HG03196 (cell line): ENCODE measurements at regions not wholly inside any gene's neighbourhood (a gene's known extent, or its start where the extent isn't known, plus 50 kb on each side); places are given as distances from the start of the nearest gene placed in this dataset.

ENCODE experiments used
- ATAC-seq: cut with Tn5 transposase; IDR thresholded peaks from one replicate; pipeline ENCODE4 v1.9.1; 2021; ENCODE audit not compliant: unreplicated experiment

DNA sequence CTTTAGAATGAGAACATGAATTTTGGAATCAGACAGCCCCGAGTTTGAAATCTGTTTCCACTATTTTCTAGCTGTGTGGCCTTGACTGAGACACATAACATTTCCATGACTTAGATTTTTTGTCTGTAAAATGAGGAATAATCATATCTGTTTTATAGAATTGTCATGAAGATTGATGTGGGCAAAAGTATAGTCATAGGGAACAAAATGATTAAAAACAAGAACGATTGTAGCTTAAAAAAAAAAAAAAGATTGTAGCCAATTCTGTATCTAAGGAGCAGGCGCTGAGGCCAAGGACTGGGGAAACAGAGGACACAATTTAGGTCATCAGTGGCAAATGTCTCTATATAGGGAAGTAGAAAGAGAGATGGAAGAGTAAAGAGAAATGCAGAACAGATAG lies 201.6 kb upstream of the C1QTNF7 start:
- no peak for ATAC-seq

DNA sequence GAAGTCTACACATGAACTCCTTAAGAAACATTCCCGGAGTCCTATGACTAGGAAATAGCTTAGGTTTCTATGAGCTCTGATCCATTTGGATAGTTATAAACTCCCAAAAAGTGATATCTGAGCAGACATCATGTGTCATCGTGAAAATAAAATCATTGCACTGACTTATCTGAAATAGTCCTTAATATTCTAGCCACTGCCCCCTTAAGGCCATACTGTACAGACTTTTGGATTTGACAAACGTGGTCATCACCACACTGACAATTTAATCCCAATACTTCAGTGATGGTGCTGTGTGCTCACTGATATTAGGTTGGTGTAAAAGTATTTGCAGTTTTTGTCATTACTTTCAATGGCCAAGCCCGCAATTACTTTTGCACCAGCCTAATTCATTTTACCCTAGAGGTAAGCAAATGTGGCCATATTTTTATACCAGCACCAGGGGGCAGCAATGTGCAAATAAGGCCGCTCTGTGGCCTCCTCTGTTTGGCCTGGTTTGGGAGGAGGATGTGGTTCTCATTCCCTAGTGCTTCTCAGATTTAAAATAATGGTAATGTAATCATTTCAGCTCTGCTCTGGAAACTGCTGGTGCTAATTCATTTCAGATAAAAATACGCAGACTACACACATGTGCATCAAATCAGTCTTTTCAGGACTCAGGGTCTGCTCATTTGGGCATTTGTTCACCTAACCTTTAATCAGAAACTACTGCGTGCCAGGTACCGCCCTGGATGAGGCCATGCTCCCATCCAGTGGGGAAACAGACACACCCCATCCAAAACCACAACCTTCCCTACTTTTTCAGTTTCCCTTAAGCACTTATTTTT lies 196.4 kb upstream of the C1QTNF7 start:
- ATAC-seq, result peak; percentile 86

DNA sequence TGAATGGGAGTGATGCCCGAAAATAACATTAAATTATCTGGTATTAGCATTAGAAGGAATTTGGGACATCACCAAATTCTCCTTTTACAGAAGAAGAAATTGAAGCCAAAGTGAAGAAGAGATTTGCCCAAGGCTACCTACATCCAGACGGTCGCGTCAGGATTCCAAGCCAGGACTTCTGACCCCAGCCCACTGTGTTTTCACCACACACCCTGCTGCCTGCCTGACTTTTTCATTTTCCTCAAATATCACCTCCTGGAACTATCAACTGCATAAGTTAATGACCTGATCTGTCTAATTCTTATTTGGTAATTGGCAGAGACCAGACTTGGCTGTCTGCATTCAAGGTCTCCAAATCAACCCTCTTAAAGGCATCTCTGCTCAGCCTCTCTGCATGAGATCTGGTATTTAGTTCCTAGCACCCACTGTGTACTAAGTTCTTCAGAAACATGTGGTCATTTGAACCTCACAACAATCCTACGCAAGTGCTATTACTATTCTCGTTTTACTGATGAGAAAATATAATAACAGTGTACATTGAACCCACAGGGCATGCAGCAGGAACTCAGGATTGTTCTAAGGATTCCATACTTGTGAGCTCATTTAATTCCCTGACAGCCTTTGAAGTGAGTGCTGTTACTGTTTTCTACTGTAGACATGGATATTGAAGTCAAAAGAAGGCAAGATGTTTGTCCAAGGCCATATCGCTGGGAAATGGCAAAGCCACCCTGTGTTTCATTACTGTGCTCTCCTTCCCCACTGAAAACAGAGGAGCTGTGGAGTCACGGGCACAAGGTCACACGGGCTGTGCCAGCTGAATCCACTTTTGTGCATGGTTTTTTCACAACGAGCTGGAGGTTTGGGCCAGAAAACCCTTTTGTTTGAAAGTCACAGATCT lies 195.2 kb upstream of the C1QTNF7 start:
- no peak for ATAC-seq

DNA sequence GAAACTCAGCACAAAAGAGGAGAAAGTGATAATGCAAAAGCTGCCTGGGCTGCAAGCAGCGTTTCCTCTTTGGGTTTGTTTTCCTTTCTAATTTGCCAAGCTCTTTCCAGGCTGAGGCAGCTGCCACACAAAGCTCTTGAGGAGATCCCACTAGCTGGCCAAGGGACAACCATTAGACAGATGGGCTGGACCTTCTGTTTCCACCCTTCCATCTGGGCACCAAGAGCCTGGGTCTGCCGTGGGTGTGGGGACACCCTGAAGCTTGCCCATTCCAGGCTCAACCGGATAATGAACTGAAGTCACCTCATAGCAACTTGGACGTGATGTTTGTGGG lies 194.6 kb upstream of the C1QTNF7 start:
- ATAC-seq, result no peak

DNA sequence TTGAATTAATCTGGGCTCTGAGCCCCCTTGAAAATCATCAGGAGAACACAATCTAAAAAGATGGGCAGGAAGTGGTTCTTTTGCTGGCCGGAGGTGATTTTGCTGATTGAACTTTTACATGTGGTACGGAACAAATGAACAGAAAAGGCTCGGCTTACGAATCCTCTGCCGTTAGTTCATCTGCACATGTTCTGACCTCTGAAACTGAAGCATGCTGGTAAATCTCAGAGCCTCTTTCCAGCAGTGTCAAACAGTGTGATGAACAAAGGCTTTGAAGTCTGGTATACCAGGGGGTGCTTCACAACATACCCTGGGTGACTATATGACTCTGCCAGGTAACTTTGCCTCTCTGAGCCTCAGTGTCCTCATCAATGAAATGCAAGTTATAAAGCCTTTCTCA lies 194.2 kb upstream of the C1QTNF7 start:
- ATAC-seq, result no peak

DNA sequence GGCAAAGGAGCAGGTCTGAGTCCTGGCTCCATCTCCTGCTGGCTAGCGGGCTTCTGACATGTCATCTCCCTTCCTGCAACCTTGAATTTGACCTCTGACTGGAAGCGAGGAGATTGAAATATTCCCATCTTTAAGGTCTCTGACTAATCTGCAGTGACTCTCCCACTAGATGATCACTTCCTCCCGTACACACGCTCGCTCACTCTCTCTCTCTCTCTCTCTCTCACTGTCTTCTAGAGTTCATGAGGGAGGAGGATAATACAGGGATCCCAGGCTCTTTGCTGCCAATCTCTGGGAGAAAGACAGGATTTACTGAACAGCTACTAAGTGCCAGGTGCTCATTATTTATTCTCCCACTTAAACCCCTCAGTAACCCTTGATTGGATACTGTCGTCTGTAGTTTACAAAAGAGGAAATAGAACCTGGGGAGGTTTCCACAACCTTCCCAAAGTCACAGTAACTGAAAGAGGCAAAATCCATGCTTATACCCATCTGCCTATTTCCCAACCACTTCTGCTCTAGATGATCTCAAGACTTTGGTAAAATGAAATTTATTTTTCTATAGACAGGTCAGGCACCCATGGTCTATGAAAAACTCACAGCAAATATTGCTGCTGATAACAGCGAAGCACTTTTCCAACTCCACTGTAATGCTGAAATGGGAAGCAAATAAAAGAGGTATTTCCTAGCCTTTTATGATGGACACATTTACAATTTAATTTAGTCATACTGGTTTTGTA lies 193.5 kb upstream of the C1QTNF7 start:
- no peak for ATAC-seq

DNA sequence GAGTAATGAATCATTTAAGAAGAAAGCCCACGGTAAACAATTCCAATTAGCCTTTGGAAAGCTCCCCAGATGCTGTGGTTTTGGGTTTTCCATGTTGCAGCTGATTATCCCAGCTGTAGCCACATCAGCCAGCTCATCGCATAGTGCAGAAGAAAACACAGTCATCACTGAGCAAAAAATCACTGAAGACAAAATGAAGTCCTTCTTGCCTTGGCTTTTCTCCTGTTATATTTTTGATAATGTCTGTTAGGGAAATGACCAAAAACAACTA lies 193.0 kb upstream of the C1QTNF7 start:
- no peak for ATAC-seq

DNA sequence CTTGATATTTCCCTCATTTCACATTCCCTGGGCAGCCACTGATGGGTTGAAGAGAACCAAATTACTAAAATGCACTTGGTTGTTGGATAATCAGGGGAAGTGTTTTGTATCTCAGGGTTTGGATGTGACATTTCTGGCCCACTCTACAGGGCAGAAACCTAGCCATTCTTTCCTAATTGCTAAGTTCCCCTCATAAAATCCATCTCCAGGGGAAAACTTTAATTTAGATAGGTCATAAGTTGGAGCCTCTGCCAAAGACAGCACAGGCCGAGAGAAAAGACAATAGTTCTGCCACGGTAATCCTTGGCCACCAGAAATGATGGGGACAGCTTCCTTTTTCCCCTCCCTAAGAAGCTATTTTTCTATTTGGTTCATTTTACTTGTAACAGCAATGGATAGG lies 192.7 kb upstream of the C1QTNF7 start:
- no peak for ATAC-seq

DNA sequence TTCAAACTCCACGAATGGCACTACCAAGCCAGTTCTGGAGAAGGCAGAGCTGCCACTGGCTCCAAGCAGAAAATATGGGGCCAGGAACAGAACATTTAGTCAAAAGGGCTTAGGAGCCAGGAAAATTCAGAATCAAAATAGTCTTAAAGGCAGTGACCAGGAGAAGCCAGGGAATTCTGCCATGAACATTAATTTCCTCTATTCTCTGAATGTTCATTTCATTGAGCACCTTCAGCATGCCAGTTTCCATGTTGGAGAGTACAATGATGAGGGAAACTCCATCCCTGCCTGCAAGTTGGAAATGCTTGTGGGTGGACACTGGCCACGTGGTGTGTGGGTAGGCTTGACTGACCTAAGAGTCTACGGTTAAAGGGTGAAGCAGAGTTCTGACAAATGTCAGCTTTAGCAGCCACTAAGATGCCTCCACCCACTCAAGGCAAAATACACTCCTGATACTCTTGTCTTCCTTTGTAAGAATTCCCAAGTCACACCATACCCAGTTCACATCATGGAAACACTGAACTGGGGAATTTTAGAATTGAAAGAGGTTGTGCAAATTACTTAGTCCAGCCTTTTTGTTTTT lies 190.1 kb upstream of the C1QTNF7 start:
- no peak for ATAC-seq

DNA sequence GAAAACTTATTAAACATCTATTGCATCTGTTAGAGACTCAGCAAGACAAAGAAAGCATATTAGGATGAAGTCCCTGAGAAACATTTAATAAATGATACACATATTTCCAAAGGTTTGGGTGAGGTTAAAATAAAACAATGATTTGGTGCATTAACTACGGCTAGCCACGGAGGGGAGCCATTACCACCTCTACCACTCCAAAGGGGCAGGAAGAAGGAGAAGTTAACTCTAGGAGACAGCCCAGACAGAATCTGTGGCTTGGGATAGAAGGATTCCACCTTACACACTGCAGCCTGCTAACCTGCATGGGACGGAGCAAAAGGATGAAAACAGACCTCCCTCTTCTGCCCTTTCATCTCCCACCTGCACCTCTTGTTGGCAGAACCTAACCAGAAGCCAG lies 189.1 kb upstream of the C1QTNF7 start:
- ATAC-seq, result no peak

DNA sequence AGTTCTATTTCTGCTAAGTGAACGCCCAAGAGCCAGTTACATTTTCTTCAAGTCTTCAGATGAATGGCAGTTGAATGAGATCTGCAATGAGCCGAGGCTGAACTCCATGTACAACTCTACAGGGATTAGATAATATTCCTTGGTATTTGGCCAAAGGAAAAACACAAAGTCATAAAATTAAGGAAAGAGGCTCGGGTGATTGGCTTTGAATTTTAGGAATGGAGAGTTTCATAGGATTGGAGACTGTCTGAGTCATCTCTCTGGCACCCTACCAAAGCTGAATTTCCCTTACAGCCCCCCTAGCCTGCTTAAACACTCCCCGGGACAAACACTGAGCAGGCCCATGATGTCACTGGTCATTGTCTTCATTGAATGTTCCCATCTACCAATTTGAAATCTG lies 188.0 kb upstream of the C1QTNF7 start:
- no peak for ATAC-seq

DNA sequence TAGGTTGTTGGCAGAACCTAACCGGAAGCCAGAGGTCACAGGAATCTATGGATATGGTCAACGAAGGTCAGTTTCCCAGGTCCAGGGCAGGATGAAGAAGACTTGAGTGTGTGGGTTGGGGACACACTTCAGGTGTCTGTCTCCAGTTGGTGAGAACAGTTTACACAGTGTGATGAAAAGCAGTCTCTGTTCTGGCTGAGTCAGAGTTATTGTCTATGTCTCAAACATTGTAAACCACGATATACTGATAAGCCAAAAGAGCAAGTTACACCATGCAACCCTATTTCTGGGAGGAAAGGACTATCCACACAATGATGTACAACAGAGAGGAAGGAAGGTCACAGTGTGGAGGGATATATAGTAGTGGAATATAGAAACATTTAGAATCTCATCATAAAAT lies 187.1 kb upstream of the C1QTNF7 start:
- ATAC-seq, result no peak

DNA sequence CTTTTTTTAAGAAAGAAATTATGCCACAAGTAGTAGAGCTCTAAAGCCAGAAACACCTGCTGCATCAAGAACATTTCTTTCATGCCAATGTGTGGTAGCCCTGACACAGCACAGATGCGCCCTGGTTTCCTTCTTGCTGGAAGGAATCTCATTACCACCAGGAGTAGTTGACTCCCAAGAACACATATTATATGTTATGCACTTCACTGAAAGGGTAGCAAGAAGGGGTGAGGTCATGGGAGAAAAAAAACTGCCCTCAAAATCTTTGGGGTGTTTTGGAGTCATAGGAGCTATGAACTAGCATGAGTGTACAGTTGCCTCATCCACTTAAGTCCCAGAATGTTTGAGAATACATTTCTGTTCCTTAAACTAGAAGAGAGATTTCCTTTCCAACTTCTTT lies 185.8 kb upstream of the C1QTNF7 start:
- no peak for ATAC-seq

DNA sequence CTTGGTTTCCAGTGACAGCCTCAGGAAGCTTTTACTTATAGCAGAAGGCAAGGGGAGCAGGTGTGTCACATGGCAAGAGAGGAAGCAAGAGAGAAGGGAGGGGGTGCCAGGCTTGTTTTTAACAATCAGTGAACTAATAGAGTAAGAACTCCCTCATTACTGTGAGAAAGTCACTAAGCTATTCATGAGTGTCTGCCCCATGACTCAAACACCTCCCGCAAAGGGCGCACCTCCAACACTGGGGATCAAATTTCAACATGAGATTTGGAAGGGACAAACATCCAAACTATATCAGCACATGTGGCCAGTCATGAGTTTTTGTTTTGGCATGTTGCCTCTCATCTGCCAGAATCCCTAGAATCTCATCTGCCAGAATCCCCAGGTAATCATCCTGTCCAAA lies 183.5 kb upstream of the C1QTNF7 start:
- ATAC-seq, result no peak

DNA sequence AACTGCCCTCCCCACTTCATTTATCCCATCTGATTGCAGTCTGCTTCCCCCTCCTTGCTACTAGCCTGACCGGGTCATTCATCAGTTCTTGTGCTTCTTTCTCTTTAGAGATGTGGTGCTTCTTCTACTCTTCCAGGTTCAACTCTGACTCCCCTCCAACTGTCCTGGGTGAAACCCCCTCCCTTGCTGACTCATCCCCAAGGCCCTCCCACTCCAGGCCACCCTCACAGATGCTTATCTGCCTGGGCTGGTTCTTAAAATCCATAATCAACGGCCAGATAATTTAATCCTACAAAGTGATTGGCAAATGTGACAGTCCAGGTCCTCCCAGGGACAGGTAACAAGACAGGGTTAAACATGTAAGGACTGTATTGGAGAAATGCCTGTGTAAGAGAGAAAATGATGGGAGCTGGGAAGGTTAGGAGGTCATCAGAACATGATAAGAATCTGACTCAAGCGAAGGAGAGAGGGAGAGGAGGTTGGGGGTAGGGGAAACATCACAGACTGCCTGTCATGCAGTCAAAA lies 182.8 kb upstream of the C1QTNF7 start:
- ATAC-seq, result no peak

DNA sequence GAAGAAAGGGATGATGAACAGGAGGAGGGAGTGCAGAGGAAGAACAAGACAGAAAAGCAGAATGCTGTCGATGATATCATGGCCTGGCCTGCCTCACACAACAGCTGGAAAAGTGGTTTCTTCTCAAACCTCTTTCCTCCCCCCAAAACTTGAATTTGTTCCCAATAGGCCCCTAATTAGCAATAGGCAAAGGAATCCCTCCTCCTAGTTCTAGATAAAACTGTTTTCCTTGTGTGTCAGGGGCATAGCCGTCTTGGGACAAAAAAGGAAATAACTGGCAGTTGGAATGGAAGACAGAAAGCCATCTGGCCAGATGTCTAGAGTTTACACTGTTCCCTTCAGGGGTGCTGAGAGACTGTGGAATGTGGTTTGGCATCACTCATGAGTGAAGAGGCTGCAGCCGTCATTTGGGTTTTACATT lies 177.8 kb upstream of the C1QTNF7 start:
- no peak for ATAC-seq

DNA sequence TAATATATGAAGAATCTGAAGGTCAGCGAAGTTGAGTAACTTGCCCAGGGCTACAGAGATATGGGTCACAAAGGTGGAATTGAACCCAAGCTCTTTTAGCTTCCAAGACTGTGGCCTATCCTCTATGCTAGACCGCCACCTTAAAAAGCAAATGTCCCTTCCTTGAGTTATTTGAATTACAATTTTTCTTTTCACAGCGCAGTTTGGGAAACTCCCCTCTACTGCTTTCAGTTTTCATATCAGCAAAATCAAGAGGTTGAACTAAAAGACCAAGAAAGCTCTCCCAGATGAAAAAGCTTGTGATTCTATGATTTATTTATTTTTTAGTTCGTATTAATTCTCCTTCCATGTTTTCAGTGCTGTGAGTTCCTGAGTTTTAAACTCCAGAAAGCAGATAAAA lies 174.5 kb upstream of the C1QTNF7 start:
- peak; percentile 65 for ATAC-seq

DNA sequence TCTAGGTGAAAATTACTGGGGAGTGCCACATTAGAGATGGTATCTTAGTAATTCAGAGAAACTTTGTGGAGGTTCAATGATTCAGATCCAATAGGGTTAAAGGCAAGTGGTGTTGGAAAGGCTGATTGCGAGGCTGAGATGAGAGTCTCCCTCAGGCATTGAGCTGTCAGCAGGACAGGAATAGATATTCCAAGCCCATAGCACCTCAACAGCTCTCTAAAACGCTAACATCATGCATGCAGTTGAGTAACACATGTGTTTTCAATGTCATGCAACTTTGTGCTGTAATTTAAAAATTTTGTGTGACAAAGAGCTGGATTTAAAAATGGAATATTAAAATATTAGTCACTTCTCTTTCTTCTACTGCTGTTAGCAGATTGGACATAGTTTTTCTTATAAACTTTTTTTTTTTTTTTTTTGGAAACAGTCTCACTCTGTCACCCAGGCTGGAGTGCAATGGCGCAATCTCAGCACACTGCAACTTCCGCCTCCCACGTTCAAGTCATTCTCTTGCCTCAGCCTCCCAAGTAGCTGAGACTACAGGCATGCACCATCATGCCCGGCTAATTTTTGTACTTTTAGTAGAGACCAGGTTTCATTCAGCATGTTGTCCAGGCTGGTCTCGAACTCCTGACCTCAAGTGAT lies 173.5 kb upstream of the C1QTNF7 start:
- ATAC-seq, result no peak

DNA sequence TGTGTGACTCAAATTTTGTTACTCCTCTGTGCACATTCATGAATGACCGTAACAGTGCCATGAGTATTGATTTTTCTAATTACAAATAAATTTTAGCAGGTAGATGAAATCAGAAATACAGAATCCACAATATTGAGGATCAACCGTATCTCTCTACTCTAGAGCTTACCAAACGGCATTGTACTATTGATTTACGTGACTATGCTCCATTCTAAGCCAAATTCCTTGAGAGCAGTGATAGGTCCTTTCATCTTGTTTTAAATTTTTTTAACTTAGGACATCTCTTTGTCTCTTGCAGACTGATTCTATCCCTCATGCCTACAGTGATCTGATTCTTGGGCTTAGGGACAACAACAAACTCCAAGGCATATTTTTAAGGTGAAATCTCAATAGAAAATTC lies 172.3 kb upstream of the C1QTNF7 start:
- ATAC-seq, result no peak

DNA sequence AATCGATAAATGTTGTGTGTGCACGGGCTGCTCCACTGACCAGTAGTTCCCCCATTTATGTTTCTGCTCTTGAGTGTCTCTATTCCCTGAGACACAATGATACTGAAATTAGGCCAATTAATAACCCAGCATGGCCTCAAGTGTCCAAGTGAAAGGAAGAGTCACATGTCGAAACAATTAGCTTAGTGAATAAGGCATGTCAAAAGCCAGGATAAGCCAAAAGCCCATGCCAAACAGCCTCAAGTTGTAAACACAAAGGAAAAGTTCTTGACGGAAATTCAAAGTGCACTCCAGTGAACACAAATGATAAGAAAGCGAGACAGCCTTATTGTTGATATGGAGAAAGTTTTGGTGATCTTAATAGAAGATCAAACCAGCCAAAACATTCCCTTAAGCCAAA lies 167.1 kb upstream of the C1QTNF7 start:
- no peak for ATAC-seq

DNA sequence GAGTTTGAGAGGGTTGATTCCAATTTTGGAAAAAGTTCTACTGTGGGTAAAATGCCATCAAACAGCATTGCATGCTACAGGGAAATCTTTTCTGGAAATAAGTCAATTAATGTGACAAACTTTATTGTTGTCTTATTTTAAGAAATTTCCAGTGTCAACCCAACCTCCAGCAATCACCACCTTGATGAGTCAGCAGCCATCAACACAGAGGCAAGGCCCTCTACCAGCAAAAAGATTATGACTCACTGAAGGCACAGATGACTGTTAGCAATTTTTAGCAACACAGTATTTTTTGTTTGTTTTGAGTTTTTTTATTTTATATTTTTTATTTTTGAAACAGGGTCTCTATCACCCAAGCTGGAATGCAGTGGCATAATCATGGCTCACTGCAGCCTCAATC lies 165.4 kb upstream of the C1QTNF7 start:
- no peak for ATAC-seq
